MM.1S (cell line): ENCODE measurements at regions not wholly inside any gene's neighbourhood (a gene's known extent, or its start where the extent isn't known, plus 50 kb on each side); places are given as distances from the start of the nearest gene placed in this dataset.

Experiments
- DNase-seq: peaks from one replicate; pipeline ENCODE4 v3.0.0-alpha.2; 2015
- H2AFZ ChIP-seq: fragments of 300-600 bp; sonication (generic); 2 replicates; pipeline ENCODE4 v1.6.0; 2016; ENCODE audit warnings: antibody characterized with exemption, low read length
- H3F3A ChIP-seq: fragments of 300-600 bp; sonication (generic); 2 replicates; pipeline ENCODE4 v1.6.1; 2016; ENCODE audit warnings: mild to moderate bottlenecking, antibody characterized with exemption, low read length, moderate library complexity, mixed read lengths; ENCODE audit not compliant: insufficient read depth
- H3K27ac ChIP-seq: fragments of 300-600 bp; sonication (generic); 2 replicates; pipeline ENCODE4 v1.5.1; 2016; ENCODE audit warnings: mild to moderate bottlenecking, low read length
- H3K27me3 ChIP-seq: fragments of 300-600 bp; sonication (generic); replicated peaks from 2 replicates; pipeline ENCODE4 v1.6.0; 2016; ENCODE audit warnings: low read length; ENCODE audit not compliant: insufficient read depth
- H3K36me3 ChIP-seq: fragments of 300-600 bp; sonication (generic); replicated peaks from 2 replicates; pipeline ENCODE4 v1.6.1; 2016; ENCODE audit warnings: mild to moderate bottlenecking, low read length, mixed read lengths; ENCODE audit not compliant: insufficient read depth
- H3K4me1 ChIP-seq: fragments of 300-600 bp; sonication (generic); 2 replicates; pipeline ENCODE4 v1.6.1; 2016; ENCODE audit warnings: low read length, mixed read lengths
- H3K4me2 ChIP-seq: fragments of 300-600 bp; sonication (generic); 2 replicates; pipeline ENCODE4 v1.6.0; 2016; ENCODE audit warnings: low read depth, low read length
- H3K4me3 ChIP-seq: fragments of 300-600 bp; sonication (generic); 2 replicates; pipeline ENCODE4 v1.5.1; 2016; ENCODE audit warnings: low read length, mixed read lengths
- H3K79me2 ChIP-seq: fragments of 300-600 bp; sonication (generic); 2 replicates; pipeline ENCODE4 v1.6.1; 2016; ENCODE audit warnings: mixed run types, low read length, mixed read lengths
- H3K9ac ChIP-seq: fragments of 300-600 bp; sonication (generic); 2 replicates; pipeline ENCODE4 v1.6.1; 2016; ENCODE audit warnings: low read length, mixed read lengths
- H3K9me2 ChIP-seq: fragments of 300-600 bp; sonication (generic); replicated peaks from 2 replicates; pipeline ENCODE4 v1.6.1; 2016; ENCODE audit warnings: mild to moderate bottlenecking, low read length, mixed read lengths; ENCODE audit not compliant: insufficient read depth
- H3K9me3 ChIP-seq: fragments of 300-600 bp; sonication (generic); replicated peaks from 2 replicates; pipeline ENCODE4 v1.6.1; 2016; ENCODE audit warnings: mild to moderate bottlenecking, low read length, mixed read lengths; ENCODE audit not compliant: insufficient read depth
- H4K20me1 ChIP-seq: fragments of 300-600 bp; sonication (generic); 2 replicates; pipeline ENCODE4 v1.6.1; 2016; ENCODE audit warnings: mild to moderate bottlenecking, low read length, moderate library complexity, mixed read lengths; ENCODE audit not compliant: insufficient read depth
- EZH2 ChIP-seq: fragments of 300-600 bp; sonication (generic); optimal IDR thresholded peaks from 2 replicates; pipeline ENCODE3; 2017; ENCODE audit warnings: low read depth, mild to moderate bottlenecking, antibody characterized with exemption, low read length, mixed read lengths
- EZH2phosphoT487 ChIP-seq: fragments of 300-600 bp; sonication (generic); IDR thresholded peaks from 2 replicates; pipeline ENCODE4 v1.6.1; 2018; ENCODE audit warnings: antibody characterized with exemption, low read length
- TF ChIP-seq, protein P1 (sequence below): fragments of 300-600 bp; sonication (generic); IDR thresholded peaks from 2 replicates; pipeline ENCODE4 v1.5.1; 2016; ENCODE audit warnings: antibody characterized with exemption, low read length, mixed read lengths

DNA sequence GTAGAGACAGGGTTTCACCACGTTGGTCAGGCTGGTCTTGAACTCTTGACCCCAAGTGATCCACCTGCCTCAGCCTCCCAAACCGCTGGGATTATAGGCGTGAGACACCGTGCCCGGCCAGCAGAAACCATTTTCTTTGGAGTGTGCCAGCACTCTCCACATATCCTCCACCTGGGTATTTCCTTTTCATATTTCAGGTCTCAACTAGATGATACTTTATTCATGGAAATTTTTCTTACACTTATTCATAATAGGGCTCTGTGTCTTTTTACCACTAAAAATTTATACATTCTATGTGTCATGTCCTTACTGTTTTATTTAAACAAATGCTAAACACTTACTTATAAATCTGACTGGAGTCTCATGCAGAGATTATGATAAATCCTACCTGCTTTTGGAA, 305.9 kb downstream of the PCDH20 start:
- Histone ChIP-seq H3K36me3 (no peaks in the 10 kb centered on the region), H4K20me1 (no peaks in the 10 kb centered on the region), H3K4me2 (no peak overlapping the region), H3K4me1 (no peaks in the 10 kb centered on the region), H3K9ac (no peak overlapping the region), H3K4me3 (no peak overlapping the region), H3K9me2 (no peaks in the 10 kb centered on the region), H2AFZ (no peak overlapping the region), H3F3A (no peaks in the 10 kb centered on the region), H3K27ac (no peak overlapping the region), H3K79me2 (no peaks in the 10 kb centered on the region), H3K27me3 (no peaks in the 10 kb centered on the region), H3K9me3 (no peaks in the 10 kb centered on the region)
- DNase-seq = no peak
- TF ChIP-seq EZH2 (no peak), EZH2phosphoT487 (no peak)
- TF ChIP-seq, protein P1, sequence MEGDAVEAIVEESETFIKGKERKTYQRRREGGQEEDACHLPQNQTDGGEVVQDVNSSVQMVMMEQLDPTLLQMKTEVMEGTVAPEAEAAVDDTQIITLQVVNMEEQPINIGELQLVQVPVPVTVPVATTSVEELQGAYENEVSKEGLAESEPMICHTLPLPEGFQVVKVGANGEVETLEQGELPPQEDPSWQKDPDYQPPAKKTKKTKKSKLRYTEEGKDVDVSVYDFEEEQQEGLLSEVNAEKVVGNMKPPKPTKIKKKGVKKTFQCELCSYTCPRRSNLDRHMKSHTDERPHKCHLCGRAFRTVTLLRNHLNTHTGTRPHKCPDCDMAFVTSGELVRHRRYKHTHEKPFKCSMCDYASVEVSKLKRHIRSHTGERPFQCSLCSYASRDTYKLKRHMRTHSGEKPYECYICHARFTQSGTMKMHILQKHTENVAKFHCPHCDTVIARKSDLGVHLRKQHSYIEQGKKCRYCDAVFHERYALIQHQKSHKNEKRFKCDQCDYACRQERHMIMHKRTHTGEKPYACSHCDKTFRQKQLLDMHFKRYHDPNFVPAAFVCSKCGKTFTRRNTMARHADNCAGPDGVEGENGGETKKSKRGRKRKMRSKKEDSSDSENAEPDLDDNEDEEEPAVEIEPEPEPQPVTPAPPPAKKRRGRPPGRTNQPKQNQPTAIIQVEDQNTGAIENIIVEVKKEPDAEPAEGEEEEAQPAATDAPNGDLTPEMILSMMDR = no peak

DNA sequence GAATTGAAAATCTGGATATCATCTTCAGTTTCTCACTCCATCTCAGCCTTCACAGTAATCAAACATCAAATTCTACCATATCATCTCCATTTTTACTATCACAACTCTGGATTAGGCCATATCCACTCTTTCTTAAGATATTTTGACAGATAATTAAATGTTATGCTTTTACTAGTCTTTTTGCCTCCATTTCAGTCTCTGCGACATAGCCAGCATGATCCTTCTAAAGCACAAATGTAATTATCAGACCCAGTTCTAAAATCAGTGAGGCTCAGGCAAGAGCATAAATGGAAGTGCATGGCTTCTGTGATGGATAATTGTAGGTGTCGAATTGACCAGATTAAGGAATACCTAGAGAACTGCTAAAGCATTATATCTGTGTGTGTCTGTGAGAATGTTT, 307.7 kb downstream of the PCDH20 start:
- no peaks in the 10 kb centered on the region for H3K9me2 ChIP-seq
- H4K20me1 ChIP-seq = no peaks in the 10 kb centered on the region
- H3K27ac ChIP-seq = no peak overlapping the region
- H3K36me3 ChIP-seq = no peaks in the 10 kb centered on the region
- TF ChIP-seq EZH2phosphoT487 (no peak), EZH2 (no peak)
- TF ChIP-seq, protein P1 = no peak
- no peaks in the 10 kb centered on the region for H3F3A ChIP-seq
- H3K4me3 ChIP-seq = no peak overlapping the region
- H3K9ac ChIP-seq = no peak overlapping the region
- H3K4me1 ChIP-seq = no peaks in the 10 kb centered on the region
- no peak overlapping the region for H2AFZ ChIP-seq
- H3K27me3 ChIP-seq = no peaks in the 10 kb centered on the region
- H3K9me3 ChIP-seq = no peaks in the 10 kb centered on the region
- no peaks in the 10 kb centered on the region for H3K79me2 ChIP-seq
- H3K4me2 ChIP-seq = no peak overlapping the region
- DNase-seq = no peak

DNA sequence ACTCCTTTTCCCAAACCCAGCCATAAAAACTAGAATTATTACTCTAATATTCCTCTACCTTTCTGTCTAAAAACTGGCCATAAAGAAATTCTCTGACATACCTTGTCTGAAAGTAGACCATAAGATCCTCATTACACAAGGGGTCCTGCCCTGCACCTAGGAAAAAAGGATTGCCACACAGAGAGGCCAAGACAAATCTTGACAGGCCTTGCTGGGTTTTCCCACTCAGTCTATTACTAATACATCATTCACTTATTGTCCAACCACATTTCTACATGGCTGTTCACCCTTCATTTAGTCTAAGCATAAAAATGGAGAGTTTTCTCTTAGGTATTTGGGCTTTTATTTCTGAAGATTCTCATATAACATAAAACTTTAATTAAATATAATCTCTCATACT, 319.8 kb downstream of the PCDH20 start:
- H3K36me3 ChIP-seq = no peaks in the 10 kb centered on the region

More for the DNA sequence above, 319.8 kb downstream of the PCDH20 start:
- no peak overlapping the region for H3K9ac ChIP-seq
- H3K27me3 ChIP-seq = no peaks in the 10 kb centered on the region
- H3K9me3 ChIP-seq = no peaks in the 10 kb centered on the region
- no peak overlapping the region for H3K27ac ChIP-seq
- H3K4me1 ChIP-seq = no peaks in the 10 kb centered on the region
- H3K79me2 ChIP-seq = no peaks in the 10 kb centered on the region
- no peak overlapping the region for H3K4me3 ChIP-seq
- DNase-seq = no peak
- TF ChIP-seq, protein P1 = no peak
- TF ChIP-seq EZH2 = no peak
- no peak for TF ChIP-seq EZH2phosphoT487
- no peaks in the 10 kb centered on the region for H4K20me1 ChIP-seq
- no peaks in the 10 kb centered on the region for H3F3A ChIP-seq
- no peaks in the 10 kb centered on the region for H3K9me2 ChIP-seq
- no peak overlapping the region for H3K4me2 ChIP-seq
- H2AFZ ChIP-seq = no peak overlapping the region
